Astrocyte (in vitro differentiated cells and primary cell): ENCODE measurements at regions not wholly inside any gene's neighbourhood (a gene's known extent, or its start where the extent isn't known, plus 50 kb on each side); places are given as distances from the start of the nearest gene placed in this dataset.

Experiments used
- DNase-seq: peaks from one replicate; pipeline ENCODE4 v3.0.0-alpha.2; 2010; ENCODE audit warnings: low read depth
- FAIRE-seq: peaks from 2 replicates; lab custom pipeline; 2011; peaks lifted over from hg19 to GRCh38; lab: Jason Lieb, UNC
- H2AFZ ChIP-seq: 2 replicates; pipeline ENCODE4 v1.6.0; 2012; ENCODE audit warnings: low read depth, low read length, inconsistent platforms
- H3K27ac ChIP-seq: 2 replicates; pipeline ENCODE4 v1.5.1; 2011; ENCODE audit warnings: low read depth, low read length, inconsistent platforms
- H3K27me3 ChIP-seq: 2 replicates; pipeline ENCODE4 v1.6.0; 2011; ENCODE audit warnings: low read length, inconsistent platforms; ENCODE audit not compliant: insufficient read depth
- H3K36me3 ChIP-seq: 2 replicates; pipeline ENCODE4 v1.5.1; 2011; ENCODE audit warnings: low read length, inconsistent platforms; ENCODE audit not compliant: insufficient read depth
- H3K4me1 ChIP-seq: 2 replicates; pipeline ENCODE4 v1.5.1; 2011; ENCODE audit warnings: low read length, inconsistent platforms; ENCODE audit not compliant: insufficient read depth
- H3K4me2 ChIP-seq: 2 replicates; pipeline ENCODE4 v1.6.0; 2012; ENCODE audit warnings: low read length, inconsistent platforms
- H3K4me3 ChIP-seq: 2 replicates; pipeline ENCODE4 v1.5.1; 2011; ENCODE audit warnings: low read depth, mild to moderate bottlenecking, low read length, inconsistent platforms; ENCODE audit not compliant: insufficient read depth
- H3K79me2 ChIP-seq: 2 replicates; pipeline ENCODE4 v1.6.0; 2012; ENCODE audit warnings: mild to moderate bottlenecking, low read length, inconsistent platforms; ENCODE audit not compliant: insufficient read depth
- H3K9ac ChIP-seq: 2 replicates; pipeline ENCODE4 v1.6.0; 2012; ENCODE audit warnings: mild to moderate bottlenecking, low read length, inconsistent platforms
- H3K9me3 ChIP-seq: 2 replicates; pipeline ENCODE4 v1.5.1; 2012; ENCODE audit warnings: low read depth, mild to moderate bottlenecking, low read length, inconsistent platforms; ENCODE audit not compliant: insufficient read depth
- H4K20me1 ChIP-seq: 2 replicates; pipeline ENCODE4 v1.6.0; 2012; ENCODE audit warnings: low read length, inconsistent platforms; ENCODE audit not compliant: insufficient read depth
- H3K27ac Mint-ChIP-seq: one replicate; pipeline ENCODE4 v1.8.0; 2021; ENCODE audit warnings: mild to moderate bottlenecking, mixed read lengths; ENCODE audit not compliant: unreplicated experiment
- H3K27me3 Mint-ChIP-seq: one replicate; pipeline ENCODE4 v1.8.0; 2021; ENCODE audit warnings: low read depth, mixed read lengths; ENCODE audit not compliant: unreplicated experiment
- H3K36me3 Mint-ChIP-seq: one replicate; pipeline ENCODE4 v1.8.0; 2021; ENCODE audit warnings: low read depth, mixed read lengths; ENCODE audit not compliant: unreplicated experiment
- H3K4me1 Mint-ChIP-seq: one replicate; pipeline ENCODE4 v1.8.0; 2021; ENCODE audit warnings: low read depth, mixed read lengths; ENCODE audit not compliant: unreplicated experiment
- H3K4me3 Mint-ChIP-seq: one replicate; pipeline ENCODE4 v1.8.0; 2021; ENCODE audit warnings: mild to moderate bottlenecking, moderate library complexity, mixed read lengths; ENCODE audit not compliant: unreplicated experiment
- H3K9me3 Mint-ChIP-seq: one replicate; pipeline ENCODE4 v1.8.0; 2021; ENCODE audit warnings: mild to moderate bottlenecking, mixed read lengths; ENCODE audit not compliant: unreplicated experiment
- CTCF ChIP-seq: IDR thresholded peaks from 2 replicates; pipeline ENCODE4 v1.5.1; 2011; ENCODE audit warnings: low read depth, mild to moderate bottlenecking, inconsistent platforms, low read length, moderate library complexity; ENCODE audit not compliant: insufficient read depth
- EZH2 ChIP-seq: IDR thresholded peaks from 2 replicates; pipeline ENCODE4 v1.6.1; 2012; ENCODE audit warnings: mild to moderate bottlenecking, low read length, inconsistent platforms; ENCODE audit not compliant: insufficient read depth

GRCh38 chr10:60708666-60709065 is 69.6 kb upstream of the CDK1 start:
- FAIRE-seq (no peak), DNase-seq (no peak)
- Histone ChIP-seq H3K79me2 (no peaks in the 10 kb centered on the region), H2AFZ (no peak overlapping the region), H4K20me1 (no peaks in the 10 kb centered on the region), H3K4me3 (no peak overlapping the region), H3K9me3 (no peaks in the 10 kb centered on the region), H3K4me2 (no peak overlapping the region), H3K36me3 (no peaks in the 10 kb centered on the region), H3K27me3 (no peaks in the 10 kb centered on the region), H3K27ac (no peak overlapping the region), H3K9ac (no peak overlapping the region), H3K4me1 (no peaks in the 10 kb centered on the region)
- peaks cover 3% of the 10 kb centered on the region for H3K36me3 Mint-ChIP-seq
- no peak overlapping the region for H3K4me3 Mint-ChIP-seq
- H3K4me1 Mint-ChIP-seq: no peaks in the 10 kb centered on the region
- TF ChIP-seq CTCF (no peak), EZH2 (no peak)
- no peaks in the 10 kb centered on the region for H3K27me3 Mint-ChIP-seq
- no peak overlapping the region for H3K27ac Mint-ChIP-seq
- peaks cover 4% of the 10 kb centered on the region for H3K9me3 Mint-ChIP-seq

GRCh38 chr10:60707841-60708240 is 70.4 kb upstream of the CDK1 start:
- no peaks in the 10 kb centered on the region for H3K9me3 ChIP-seq
- H4K20me1 ChIP-seq: no peaks in the 10 kb centered on the region
- H3K27me3 Mint-ChIP-seq: no peaks in the 10 kb centered on the region
- no peaks in the 10 kb centered on the region for H3K27me3 ChIP-seq
- no peak overlapping the region for H3K9ac ChIP-seq
- no peak for DNase-seq
- no peak overlapping the region for H3K27ac ChIP-seq
- H2AFZ ChIP-seq: no peak overlapping the region
- H3K4me1 ChIP-seq: no peaks in the 10 kb centered on the region
- H3K4me3 ChIP-seq: no peak overlapping the region
- no peak for FAIRE-seq
- no peak for TF ChIP-seq EZH2
- no peak for TF ChIP-seq CTCF
- no peaks in the 10 kb centered on the region for H3K36me3 ChIP-seq
- H3K79me2 ChIP-seq: no peaks in the 10 kb centered on the region
- no peak overlapping the region for H3K4me3 Mint-ChIP-seq
- H3K4me1 Mint-ChIP-seq: no peaks in the 10 kb centered on the region
- H3K4me2 ChIP-seq: no peak overlapping the region
- peaks cover 3% of the 10 kb centered on the region for H3K36me3 Mint-ChIP-seq
- peaks cover 4% of the 10 kb centered on the region for H3K9me3 Mint-ChIP-seq
- H3K27ac Mint-ChIP-seq: no peak overlapping the region

- H3K4me3 ChIP-seq: no peak overlapping the region
- no peaks in the 10 kb centered on the region for H3K36me3 ChIP-seq
- H4K20me1 ChIP-seq: no peaks in the 10 kb centered on the region
- no peak overlapping the region for H3K9ac ChIP-seq
- no peak overlapping the region for H2AFZ ChIP-seq
- DNase-seq: no peak
- no peaks in the 10 kb centered on the region for H3K27me3 ChIP-seq
- H3K79me2 ChIP-seq: no peaks in the 10 kb centered on the region
- Mint-ChIP-seq H3K36me3 (peaks cover 3% of the 10 kb centered on the region), H3K4me1 (no peaks in the 10 kb centered on the region), H3K27me3 (no peaks in the 10 kb centered on the region), H3K27ac (no peak overlapping the region), H3K9me3 (peaks cover 4% of the 10 kb centered on the region), H3K4me3 (no peak overlapping the region)
- no peak overlapping the region for H3K27ac ChIP-seq
- FAIRE-seq: no peak
- H3K4me2 ChIP-seq: no peak overlapping the region
- TF ChIP-seq EZH2: no peak
- H3K4me1 ChIP-seq: no peaks in the 10 kb centered on the region
- H3K9me3 ChIP-seq: no peaks in the 10 kb centered on the region
Measured at GRCh38 chr10:60706146-60706545, 72.1 kb upstream of the CDK1 start.
